ENCODE measurements at regions not wholly inside any gene's neighbourhood (a gene's known extent, or its start where the extent isn't known, plus 50 kb on each side); places are given as distances from the start of the nearest gene placed in this dataset.

DNA sequence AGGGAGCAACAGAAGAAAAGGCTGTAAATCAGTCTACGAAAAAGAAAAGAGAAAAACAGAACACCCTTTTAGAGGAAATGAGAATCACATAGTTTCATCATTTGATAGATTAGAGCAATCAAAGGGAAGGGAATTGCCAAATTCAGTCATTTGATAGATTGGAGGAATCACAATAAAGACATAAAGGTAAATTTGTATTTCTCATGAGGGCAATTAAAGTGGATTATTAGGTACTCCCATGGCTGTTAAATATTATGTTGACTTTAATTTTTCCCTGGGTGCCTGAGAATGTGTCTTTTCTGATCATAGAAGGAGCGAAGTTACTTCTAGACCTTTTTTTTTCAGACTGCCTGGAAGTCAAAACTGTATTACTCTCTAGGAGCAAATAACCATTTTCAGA is 1145.7 kb downstream of the EPHA7 start:
- H2BK15ac ChIP-seq (ENCODE audit: low read length), result no peak overlapping the region
- H3K4me2 ChIP-seq (ENCODE audit: insufficient read depth in 1 of 2, low read depth in 2 of 2, low read length in 2 of 2), result no peak overlapping the region
- FAIRE-seq, result no peak
- H2AK5ac ChIP-seq (ENCODE audit: low read depth, low read length), result no peak overlapping the region
- no peak overlapping the region for H2BK120ac ChIP-seq (replicated peaks; ENCODE audit: low read depth, low read length)
- H2BK5ac ChIP-seq (ENCODE audit: low read depth, low read length), result no peak overlapping the region
- no peak for TF ChIP-seq RBBP5 (IDR thresholded peaks at IDR 0.05; ENCODE audit: borderline replicate concordance, low read depth, low read length)
- H2AFZ ChIP-seq (ENCODE audit: low read length), result no peak overlapping the region
- H4K8ac ChIP-seq (ENCODE audit: extremely low read depth, insufficient read depth, low read length), result no peak overlapping the region
- H3K79me2 ChIP-seq (ENCODE audit: control insufficient read depth in 1 of 2, insufficient read depth in 2 of 2, low read length in 2 of 2), result no peaks in the 10 kb centered on the region
- no peaks in the 10 kb centered on the region for H3K36me3 ChIP-seq (ENCODE audit: control insufficient read depth in 2 of 4, insufficient read depth in 4 of 4, low read length in 3 of 4)
- no peaks in the 10 kb centered on the region for H3K9me3 ChIP-seq (ENCODE audit: insufficient read depth in 2 of 2, low read depth in 1 of 2, low read length in 1 of 2)
- ChIA-PET CTCF (ENCODE audit: partially characterized antibody) (no interaction called here), POLR2A (ENCODE audit: partially characterized antibody) (no interaction called here)
- H2BK12ac ChIP-seq (ENCODE audit: low read depth, low read length), result no peak overlapping the region
- H3K4me3 ChIP-seq (ENCODE audit: extremely low read depth in 1 of 4, insufficient read depth in 2 of 4, low read depth in 3 of 4, low read length in 4 of 4), result no peak overlapping the region
- H4K91ac ChIP-seq (replicated peaks; ENCODE audit: insufficient read length, low read length), result no peak overlapping the region
- H3K9ac ChIP-seq (replicated peaks in 1 of 4; ENCODE audit: extremely low read depth in 1 of 4, low read depth in 3 of 4, low read length in 3 of 4), result no peak overlapping the region
- H4K20me1 ChIP-seq (replicated peaks in 1 of 2; ENCODE audit: control insufficient read depth in 1 of 2, insufficient read depth in 2 of 2, low read length in 2 of 2), result no peaks in the 10 kb centered on the region
- WGBS, 2 experiments (ENCODE audit: extremely low coverage in 1 of 2, insufficient coverage in 1 of 2, insufficient read length in 1 of 2, insufficient replicate concordance in 2 of 2, low coverage in 1 of 2, low lambda C conversion rate in 2 of 2, missing lambda C conversion rate in 1 of 2), result 87% methylated on average over 2 of the region's 2 CpGs; no CpG with 5 or more reads in 1 of the 2 experiments
- H3K4me1 ChIP-seq (replicated peaks in 1 of 4; ENCODE audit: control insufficient read depth in 3 of 4, insufficient read depth in 4 of 4, low read length in 3 of 4), result no peaks in the 10 kb centered on the region
- no peak overlapping the region for H3K27ac ChIP-seq (ENCODE audit: low read depth, low read length)
- H3K4ac ChIP-seq (replicated peaks; ENCODE audit: insufficient read length, low read depth, low read length), result no peak overlapping the region
- DNase-seq (ENCODE audit: low read depth in 1 of 2, low spot score in 2 of 2), result no peak
- no peak overlapping the region for H3K23ac ChIP-seq (ENCODE audit: insufficient read length)
- H3K27me3 ChIP-seq (replicated peaks in 1 of 4; ENCODE audit: control insufficient read depth in 3 of 4, extremely low read depth in 1 of 4, insufficient read depth in 3 of 4, low read length in 3 of 4), result no peaks in the 10 kb centered on the region
- no peaks in the 10 kb centered on the region for H3K23me2 ChIP-seq (ENCODE audit: low read depth, low read length)
- no peak overlapping the region for H4K5ac ChIP-seq (ENCODE audit: insufficient read length, low read depth, low read length)
- no peak overlapping the region for H2BK20ac ChIP-seq (ENCODE audit: low read length)
- no peaks in the 10 kb centered on the region for H3K79me1 ChIP-seq (ENCODE audit: low read depth, low read length)
- no peak overlapping the region for H3K14ac ChIP-seq (ENCODE audit: insufficient read length)
- no peak overlapping the region for H3K18ac ChIP-seq (ENCODE audit: extremely low read depth, low read length)
- no peak overlapping the region for H3K56ac ChIP-seq (replicated peaks; ENCODE audit: insufficient read length, low read depth, low read length)

All from H1 (cell line).